ENCODE measurements at regions not wholly inside any gene's neighbourhood (a gene's known extent, or its start where the extent isn't known, plus 50 kb on each side); places are given as distances from the start of the nearest gene placed in this dataset.

DNA sequence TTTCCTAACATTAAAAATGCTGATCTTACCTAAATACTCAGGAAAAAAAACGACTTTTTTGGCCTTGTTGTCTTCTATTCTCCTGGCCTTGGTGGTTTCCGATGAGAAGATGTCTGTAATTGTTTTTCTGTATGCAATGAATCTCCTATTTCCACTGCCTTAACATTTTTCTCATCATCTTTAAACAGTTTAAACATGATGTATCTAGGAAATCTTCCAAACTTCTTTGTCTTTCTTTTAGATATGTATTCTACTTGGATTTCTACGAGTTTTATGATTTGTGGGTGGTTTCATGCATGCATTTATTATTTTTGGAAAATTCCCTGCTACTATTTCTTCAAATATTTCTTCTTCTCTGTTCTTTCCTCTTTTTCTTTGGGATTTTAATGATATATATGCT is 288.6 kb upstream of the GYPC start:
- Histone ChIP-seq H3K4me1 (ENCODE audit: insufficient read depth, low read length, severe bottlenecking) (no peaks in the 10 kb centered on the region), H3K27ac (ENCODE audit: low read depth, low read length, poor library complexity, severe bottlenecking) (no peak overlapping the region), H3K27me3 (ENCODE audit: insufficient read depth, low read length) (no peaks in the 10 kb centered on the region), H3K9me2 (ENCODE audit: low read depth, low read length) (no peaks in the 10 kb centered on the region), H3K4me3 (ENCODE audit: low read depth, low read length, poor library complexity, severe bottlenecking) (no peak overlapping the region), H2AFZ (ENCODE audit: low read length) (no peak overlapping the region), H4K20me1 (ENCODE audit: insufficient read depth, low read length) (no peaks in the 10 kb centered on the region), H3K9me3 (ENCODE audit: low read length) (no peaks in the 10 kb centered on the region), H3K4me2 (ENCODE audit: low read length) (no peak overlapping the region), H3K36me3 (ENCODE audit: insufficient read depth, low read length) (no peaks in the 10 kb centered on the region), H3K9ac (ENCODE audit: low read length) (no peak overlapping the region), H3K79me2 (ENCODE audit: insufficient read depth, low read length) (no peaks in the 10 kb centered on the region), H3F3A (ENCODE audit: insufficient read depth, low read length) (no peaks in the 10 kb centered on the region)
- TF ChIP-seq, protein P1, sequence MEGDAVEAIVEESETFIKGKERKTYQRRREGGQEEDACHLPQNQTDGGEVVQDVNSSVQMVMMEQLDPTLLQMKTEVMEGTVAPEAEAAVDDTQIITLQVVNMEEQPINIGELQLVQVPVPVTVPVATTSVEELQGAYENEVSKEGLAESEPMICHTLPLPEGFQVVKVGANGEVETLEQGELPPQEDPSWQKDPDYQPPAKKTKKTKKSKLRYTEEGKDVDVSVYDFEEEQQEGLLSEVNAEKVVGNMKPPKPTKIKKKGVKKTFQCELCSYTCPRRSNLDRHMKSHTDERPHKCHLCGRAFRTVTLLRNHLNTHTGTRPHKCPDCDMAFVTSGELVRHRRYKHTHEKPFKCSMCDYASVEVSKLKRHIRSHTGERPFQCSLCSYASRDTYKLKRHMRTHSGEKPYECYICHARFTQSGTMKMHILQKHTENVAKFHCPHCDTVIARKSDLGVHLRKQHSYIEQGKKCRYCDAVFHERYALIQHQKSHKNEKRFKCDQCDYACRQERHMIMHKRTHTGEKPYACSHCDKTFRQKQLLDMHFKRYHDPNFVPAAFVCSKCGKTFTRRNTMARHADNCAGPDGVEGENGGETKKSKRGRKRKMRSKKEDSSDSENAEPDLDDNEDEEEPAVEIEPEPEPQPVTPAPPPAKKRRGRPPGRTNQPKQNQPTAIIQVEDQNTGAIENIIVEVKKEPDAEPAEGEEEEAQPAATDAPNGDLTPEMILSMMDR (IDR thresholded peaks at IDR 0.05; ENCODE audit: low read length) = no peak
- no peak for TF ChIP-seq EZH2 (IDR thresholded peaks at IDR 0.05; ENCODE audit: borderline replicate concordance, low read length)

DNA sequence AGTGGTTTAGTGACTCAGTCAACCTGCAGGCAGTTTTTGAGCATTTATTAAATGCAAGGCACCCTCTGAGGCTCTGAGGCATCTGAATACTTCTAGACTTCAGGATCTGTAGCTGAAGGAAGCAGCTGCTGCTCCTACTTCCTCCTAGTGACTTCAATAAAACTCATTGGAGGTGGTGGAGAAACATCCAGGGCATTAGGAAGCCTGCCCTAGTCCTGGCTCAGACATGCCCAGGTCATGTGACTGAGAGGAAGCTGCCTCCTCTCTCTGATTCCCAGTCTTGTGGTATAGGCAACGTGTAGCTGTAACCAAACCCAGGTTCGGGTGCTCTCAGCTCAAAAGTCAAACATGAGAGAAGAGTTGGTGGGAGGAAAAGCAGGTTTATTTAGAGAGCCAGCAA is 287.2 kb upstream of the GYPC start:
- H3K79me2 ChIP-seq (ENCODE audit: insufficient read depth, low read length) = no peaks in the 10 kb centered on the region
- H3K9me2 ChIP-seq (ENCODE audit: low read depth, low read length) = no peaks in the 10 kb centered on the region

DNA sequence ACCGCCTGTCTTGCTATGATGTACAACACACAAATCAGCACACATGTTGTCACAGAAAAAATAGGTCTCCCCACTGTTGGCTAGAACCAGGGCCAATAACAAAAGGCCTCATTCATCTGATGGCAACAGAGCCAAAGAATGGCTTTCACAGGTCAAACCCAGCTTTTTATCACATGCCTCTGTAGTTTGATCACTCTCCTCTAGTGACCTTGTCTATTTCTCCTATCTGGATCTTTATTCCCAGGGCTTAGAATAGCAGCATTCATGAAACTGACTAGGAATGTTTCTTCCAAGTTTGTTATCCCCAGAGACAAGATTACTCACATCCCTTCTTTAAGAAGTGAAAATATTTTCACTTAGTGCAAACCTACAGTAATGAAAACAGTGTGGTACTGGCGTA is 285.8 kb upstream of the GYPC start:
- Histone ChIP-seq H4K20me1 (ENCODE audit: insufficient read depth, low read length) (no peaks in the 10 kb centered on the region), H3K9ac (ENCODE audit: low read length) (no peak overlapping the region), H3K79me2 (ENCODE audit: insufficient read depth, low read length) (no peaks in the 10 kb centered on the region), H3K27me3 (ENCODE audit: insufficient read depth, low read length) (no peaks in the 10 kb centered on the region), H3K27ac (ENCODE audit: low read depth, low read length, poor library complexity, severe bottlenecking) (no peak overlapping the region), H3K4me3 (ENCODE audit: low read depth, low read length, poor library complexity, severe bottlenecking) (no peak overlapping the region), H3K4me1 (ENCODE audit: insufficient read depth, low read length, severe bottlenecking) (no peaks in the 10 kb centered on the region), H3K4me2 (ENCODE audit: low read length) (no peak overlapping the region), H3K9me3 (ENCODE audit: low read length) (no peaks in the 10 kb centered on the region), H3K36me3 (ENCODE audit: insufficient read depth, low read length) (no peaks in the 10 kb centered on the region), H3K9me2 (ENCODE audit: low read depth, low read length) (no peaks in the 10 kb centered on the region), H2AFZ (ENCODE audit: low read length) (no peak overlapping the region), H3F3A (ENCODE audit: insufficient read depth, low read length) (no peaks in the 10 kb centered on the region)
- TF ChIP-seq, protein P1 (IDR thresholded peaks at IDR 0.05; ENCODE audit: low read length) = no peak
- TF ChIP-seq EZH2 (IDR thresholded peaks at IDR 0.05; ENCODE audit: borderline replicate concordance, low read length) = no peak

More for the DNA sequence above, 287.2 kb upstream of the GYPC start:
- no peaks in the 10 kb centered on the region for H3K36me3 ChIP-seq (ENCODE audit: insufficient read depth, low read length)
- no peaks in the 10 kb centered on the region for H3F3A ChIP-seq (ENCODE audit: insufficient read depth, low read length)
- no peaks in the 10 kb centered on the region for H3K4me1 ChIP-seq (ENCODE audit: insufficient read depth, low read length, severe bottlenecking)
- no peaks in the 10 kb centered on the region for H3K9me3 ChIP-seq (ENCODE audit: low read length)
- no peak overlapping the region for H2AFZ ChIP-seq (ENCODE audit: low read length)
- H3K27me3 ChIP-seq (ENCODE audit: insufficient read depth, low read length) = no peaks in the 10 kb centered on the region
- H3K9ac ChIP-seq (ENCODE audit: low read length) = no peak overlapping the region
- no peak overlapping the region for H3K27ac ChIP-seq (ENCODE audit: low read depth, low read length, poor library complexity, severe bottlenecking)
- H3K4me3 ChIP-seq (ENCODE audit: low read depth, low read length, poor library complexity, severe bottlenecking) = no peak overlapping the region
- H4K20me1 ChIP-seq (ENCODE audit: insufficient read depth, low read length) = no peaks in the 10 kb centered on the region
- no peak overlapping the region for H3K4me2 ChIP-seq (ENCODE audit: low read length)
- TF ChIP-seq, protein P1 (IDR thresholded peaks at IDR 0.05; ENCODE audit: low read length) = no peak
- TF ChIP-seq EZH2 (IDR thresholded peaks at IDR 0.05; ENCODE audit: borderline replicate concordance, low read length) = no peak
